HUES64 (cell line): ENCODE measurements at regions not wholly inside any gene's neighbourhood (a gene's known extent, or its start where the extent isn't known, plus 50 kb on each side); places are given as distances from the start of the nearest gene placed in this dataset.

ENCODE experiments used
- H3K27ac ChIP-seq: 2 replicates; pipeline ENCODE4 v1.7.0; 2013; ENCODE audit warnings: low read depth, low read length, inconsistent platforms
- H3K27me3 ChIP-seq: 2 replicates; pipeline ENCODE4 v1.6.1; 2013; ENCODE audit warnings: mild to moderate bottlenecking, low read length; ENCODE audit not compliant: insufficient read depth
- H3K36me3 ChIP-seq: 2 replicates; pipeline ENCODE4 v1.6.1; 2013; ENCODE audit warnings: mild to moderate bottlenecking, low read length; ENCODE audit not compliant: insufficient read depth
- H3K4me1 ChIP-seq: 2 replicates; pipeline ENCODE4 v1.6.1; 2013; ENCODE audit warnings: mild to moderate bottlenecking, low read length, moderate library complexity; ENCODE audit not compliant: insufficient read depth
- H3K4me3 ChIP-seq: 2 replicates; pipeline ENCODE4 v1.5.1; 2013; ENCODE audit warnings: mild to moderate bottlenecking, low read length, moderate library complexity
- H3K9ac ChIP-seq: 2 replicates; pipeline ENCODE4 v1.6.1; 2013; ENCODE audit warnings: mild to moderate bottlenecking, low read depth, low read length
- H3K9me3 ChIP-seq: 2 replicates; pipeline ENCODE4 v1.6.1; 2013; ENCODE audit warnings: low read depth, low read length; ENCODE audit not compliant: insufficient read depth
- WGBS: fragments of 150-250, 120-280 bp; methylation state at CpG from one replicate; pipeline ENCODE4 v1.1.7; 2013; ENCODE audit warnings: missing lambda C conversion rate; 5-methylcytosine and 5-hydroxymethylcytosine counted together

GRCh38 chr10:89916468-89917215, 215.3 kb downstream of the KIF20B start:
- H3K9ac ChIP-seq = no peak overlapping the region
- H3K27me3 ChIP-seq = no peaks in the 10 kb centered on the region
- H3K9me3 ChIP-seq = no peaks in the 10 kb centered on the region
- no peaks in the 10 kb centered on the region for H3K36me3 ChIP-seq
- H3K4me1 ChIP-seq = no peaks in the 10 kb centered on the region
- no peak overlapping the region for H3K27ac ChIP-seq
- WGBS = 100% methylated on average over 1 of the region's 1 CpG
- no peak overlapping the region for H3K4me3 ChIP-seq

GRCh38 chr10:89921403-89921802, 220.0 kb downstream of the KIF20B start:
- no peaks in the 10 kb centered on the region for H3K36me3 ChIP-seq
- no peak overlapping the region for H3K4me3 ChIP-seq
- H3K9ac ChIP-seq = no peak overlapping the region
- 96% methylated on average over 5 of the region's 5 CpGs for WGBS
- H3K27ac ChIP-seq = no peak overlapping the region
- H3K9me3 ChIP-seq = no peaks in the 10 kb centered on the region
- H3K4me1 ChIP-seq = no peaks in the 10 kb centered on the region
- H3K27me3 ChIP-seq = no peaks in the 10 kb centered on the region

GRCh38 chr10:89923661-89924060, 222.3 kb downstream of the KIF20B start:
- Histone ChIP-seq H3K4me1 (no peaks in the 10 kb centered on the region), H3K27ac (no peak overlapping the region), H3K27me3 (no peaks in the 10 kb centered on the region), H3K9me3 (no peaks in the 10 kb centered on the region), H3K36me3 (no peaks in the 10 kb centered on the region), H3K4me3 (no peak overlapping the region), H3K9ac (no peak overlapping the region)
- WGBS = no CpG with 5 or more reads among the region's 1 CpG

GRCh38 chr10:89924261-89924660, 222.9 kb downstream of the KIF20B start:
- no peaks in the 10 kb centered on the region for H3K27me3 ChIP-seq
- 100% methylated on average over 1 of the region's 1 CpG for WGBS
- H3K9ac ChIP-seq = no peak overlapping the region
- H3K9me3 ChIP-seq = no peaks in the 10 kb centered on the region
- H3K27ac ChIP-seq = no peak overlapping the region
- no peaks in the 10 kb centered on the region for H3K36me3 ChIP-seq
- no peaks in the 10 kb centered on the region for H3K4me1 ChIP-seq
- H3K4me3 ChIP-seq = no peak overlapping the region

- Histone ChIP-seq H3K36me3 (no peaks in the 10 kb centered on the region), H3K4me1 (no peaks in the 10 kb centered on the region), H3K9ac (no peak overlapping the region), H3K9me3 (no peaks in the 10 kb centered on the region), H3K4me3 (no peak overlapping the region), H3K27me3 (no peaks in the 10 kb centered on the region), H3K27ac (no peak overlapping the region)
- 96% methylated on average over 2 of the region's 2 CpGs for WGBS
These were observed 225.3 kb downstream of the KIF20B start for GRCh38 chr10:89926736-89927135.

- no peak overlapping the region for H3K9ac ChIP-seq
- H3K27ac ChIP-seq = no peak overlapping the region
- H3K4me3 ChIP-seq = no peak overlapping the region
These were observed 228.1 kb downstream of the KIF20B start for GRCh38 chr10:89929282-89930026.

GRCh38 chr10:89937494-89937893, 236.1 kb downstream of the KIF20B start:
- Histone ChIP-seq H3K4me1 (no peaks in the 10 kb centered on the region), H3K9me3 (peaks cover 15% of the 10 kb centered on the region), H3K27ac (no peak overlapping the region), H3K4me3 (no peak overlapping the region), H3K36me3 (no peaks in the 10 kb centered on the region), H3K27me3 (no peaks in the 10 kb centered on the region), H3K9ac (no peak overlapping the region)
- WGBS = 96% methylated on average over 3 of the region's 3 CpGs

More at GRCh38 chr10:89929282-89930026, 228.1 kb downstream of the KIF20B start:
- Histone ChIP-seq H3K4me1 (no peaks in the 10 kb centered on the region), H3K36me3 (no peaks in the 10 kb centered on the region), H3K9me3 (no peaks in the 10 kb centered on the region), H3K27me3 (no peaks in the 10 kb centered on the region)
- 95% methylated on average over 7 of the region's 8 CpGs for WGBS

- H3K27ac ChIP-seq = no peak overlapping the region
- peaks cover 15% of the 10 kb centered on the region for H3K9me3 ChIP-seq
- H3K9ac ChIP-seq = no peak overlapping the region
- H3K27me3 ChIP-seq = no peaks in the 10 kb centered on the region
- no peaks in the 10 kb centered on the region for H3K4me1 ChIP-seq
- H3K4me3 ChIP-seq = no peak overlapping the region
- H3K36me3 ChIP-seq = no peaks in the 10 kb centered on the region
- WGBS = 93% methylated on average over 1 of the region's 1 CpG
These were observed 238.7 kb downstream of the KIF20B start for GRCh38 chr10:89940076-89940475.

- Histone ChIP-seq H3K27me3 (no peaks in the 10 kb centered on the region), H3K9me3 (peaks cover 9% of the 10 kb centered on the region), H3K9ac (no peak overlapping the region), H3K4me3 (no peak overlapping the region), H3K36me3 (no peaks in the 10 kb centered on the region), H3K4me1 (no peaks in the 10 kb centered on the region), H3K27ac (no peak overlapping the region)
- 94% methylated on average over 1 of the region's 1 CpG for WGBS
These were observed 240.8 kb downstream of the KIF20B start for GRCh38 chr10:89942217-89942616.

GRCh38 chr10:89944138-89944537, 242.7 kb downstream of the KIF20B start:
- H3K36me3 ChIP-seq = no peaks in the 10 kb centered on the region
- no peaks in the 10 kb centered on the region for H3K27me3 ChIP-seq
- H3K4me3 ChIP-seq = no peak overlapping the region
- H3K27ac ChIP-seq = no peak overlapping the region
- no peaks in the 10 kb centered on the region for H3K9me3 ChIP-seq
- no CpG with 5 or more reads among the region's 1 CpG for WGBS
- H3K9ac ChIP-seq = no peak overlapping the region
- no peaks in the 10 kb centered on the region for H3K4me1 ChIP-seq

GRCh38 chr10:89946106-89946505, 244.7 kb downstream of the KIF20B start:
- no peak overlapping the region for H3K4me3 ChIP-seq
- H3K27me3 ChIP-seq = no peaks in the 10 kb centered on the region
- H3K9me3 ChIP-seq = no peaks in the 10 kb centered on the region
- no peaks in the 10 kb centered on the region for H3K36me3 ChIP-seq
- WGBS = 100% methylated on average over 3 of the region's 3 CpGs
- H3K4me1 ChIP-seq = no peaks in the 10 kb centered on the region
- H3K27ac ChIP-seq = no peak overlapping the region
- H3K9ac ChIP-seq = no peak overlapping the region
